HG03025 (cell line): ENCODE measurements at regions not wholly inside any gene's neighbourhood (a gene's known extent, or its start where the extent isn't known, plus 50 kb on each side); places are given as distances from the start of the nearest gene placed in this dataset.

Experiments
- ATAC-seq: cut with Tn5 transposase; IDR thresholded peaks from one replicate; pipeline ENCODE4 v1.9.1; 2021; ENCODE audit warnings: mild to moderate bottlenecking, moderate library complexity; ENCODE audit not compliant: unreplicated experiment, low FRiP score

GRCh38 chr7:21077602-21078001, 290.9 kb upstream of the SP8 start:
- no peak for ATAC-seq

- ATAC-seq = no peak
Measured at GRCh38 chr7:21084286-21084685, 297.6 kb upstream of the SP8 start.

- no peak for ATAC-seq
Measured at GRCh38 chr7:21086688-21087087, 300.0 kb upstream of the SP8 start.

GRCh38 chr7:21089653-21090052, 303.0 kb upstream of the SP8 start:
- ATAC-seq = no peak

- ATAC-seq = no peak
Measured at GRCh38 chr7:21092766-21093702, 306.3 kb upstream of the SP8 start.

GRCh38 chr7:21094589-21094988, 307.9 kb upstream of the SP8 start:
- no peak for ATAC-seq

GRCh38 chr7:21099432-21099831, 312.7 kb upstream of the SP8 start:
- ATAC-seq = no peak

- no peak for ATAC-seq
Measured at GRCh38 chr7:21099955-21100354, 313.3 kb upstream of the SP8 start.

- no peak for ATAC-seq
Measured at GRCh38 chr7:21101541-21101940, 314.9 kb upstream of the SP8 start.

GRCh38 chr7:21103426-21104123, 316.9 kb upstream of the SP8 start:
- ATAC-seq = no peak

GRCh38 chr7:21104124-21104500, 317.4 kb upstream of the SP8 start:
- ATAC-seq = no peak

GRCh38 chr7:21106296-21106732, 319.6 kb upstream of the SP8 start:
- no peak for ATAC-seq

- ATAC-seq = no peak
Measured at GRCh38 chr7:21107101-21107500, 320.4 kb upstream of the SP8 start.

- ATAC-seq = no peak
Measured at GRCh38 chr7:21108182-21108581, 319.7 kb upstream of the SP4 start.

- no peak for ATAC-seq
Measured at GRCh38 chr7:21113609-21114415, 314.1 kb upstream of the SP4 start.

- ATAC-seq = no peak
Measured at GRCh38 chr7:21123586-21123985, 304.3 kb upstream of the SP4 start.

GRCh38 chr7:21125297-21125696, 302.6 kb upstream of the SP4 start:
- ATAC-seq = no peak

- ATAC-seq = no peak
Measured at GRCh38 chr7:21128062-21128817, 299.6 kb upstream of the SP4 start.

- no peak for ATAC-seq
Measured at GRCh38 chr7:21131897-21132296, 296.0 kb upstream of the SP4 start.

- no peak for ATAC-seq
Measured at GRCh38 chr7:21134631-21135030, 293.3 kb upstream of the SP4 start.
